ENCODE measurements at regions not wholly inside any gene's neighbourhood (a gene's known extent, or its start where the extent isn't known, plus 50 kb on each side); places are given as distances from the start of the nearest gene placed in this dataset.

DNA sequence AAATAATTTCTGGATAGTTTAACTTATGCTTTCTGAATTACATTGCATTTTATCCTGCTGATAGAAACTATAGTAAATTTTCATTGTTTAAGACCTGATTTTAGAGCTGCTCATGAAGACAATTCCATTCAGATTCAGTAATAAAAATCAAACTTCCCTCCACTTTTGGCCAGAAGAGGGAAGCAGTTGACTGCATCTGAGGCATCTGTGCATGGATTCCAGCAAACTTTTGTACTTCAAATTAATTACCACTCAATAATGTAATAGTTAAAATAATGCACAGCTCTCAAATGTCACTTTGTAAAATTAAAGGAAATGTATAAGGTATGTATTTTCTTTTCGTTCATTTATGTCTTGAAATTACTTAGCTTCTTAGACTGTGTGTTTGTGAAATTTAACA lies 64.2 kb upstream of the SLC35B3 start:
- POLR2A ChIA-PET (ENCODE audit: unreplicated experiment): no interaction called here
- no peak overlapping the region for H2AK5ac ChIP-seq (ENCODE audit: low read depth, low read length)
- no peak overlapping the region for H3K18ac ChIP-seq (ENCODE audit: low read depth, low read length)
- no peak overlapping the region for H2BK5ac ChIP-seq (ENCODE audit: low read depth, low read length, poor library complexity, severe bottlenecking)
- BruUV-seq (replicated peaks): no TSS peak
- H3K14ac ChIP-seq (replicated peaks; ENCODE audit: low read depth, low read length): no peak overlapping the region
- no peak overlapping the region for H3K56ac ChIP-seq (ENCODE audit: extremely low read depth, insufficient read depth, low read length)
- dilution Hi-C loops (cut with HindIII; ENCODE audit: low sequenced_read_pairs, unreplicated experiment): no loop called here
- no peak overlapping the region for H2AK9ac ChIP-seq (replicated peaks; ENCODE audit: low read depth, low read length, poor library complexity)
- H2AFZ ChIP-seq (replicated peaks; ENCODE audit: low read length, poor library complexity): no peak overlapping the region
- H2BK20ac ChIP-seq (ENCODE audit: low read depth, low read length): no peak overlapping the region
- H3K4me3 ChIP-seq (ENCODE audit: insufficient read depth, low read depth, low read length): no peak overlapping the region
- no peak overlapping the region for H3K9ac ChIP-seq (ENCODE audit: low read depth, low read length)
- ATAC-seq (ENCODE audit: low read depth) (no peak), DNase-seq (no peak)
- H2BK15ac ChIP-seq (ENCODE audit: low read depth, low read length): no peak overlapping the region
- in situ Hi-C loops (cut with MboI; ENCODE audit: low sequenced_read_pairs): no loop called here
- H4K91ac ChIP-seq (ENCODE audit: insufficient read depth, low read depth, low read length): no peak overlapping the region
- no peaks in the 10 kb centered on the region for H4K20me1 ChIP-seq (ENCODE audit: insufficient read depth, low read length)
- intact Hi-C loops (cut with micrococcal nuclease): no loop called here
- no peak for TF ChIP-seq RFX5 (IDR thresholded peaks at IDR 0.05; ENCODE audit: low read depth, low read length)
- TF ChIP-seq, protein P1, sequence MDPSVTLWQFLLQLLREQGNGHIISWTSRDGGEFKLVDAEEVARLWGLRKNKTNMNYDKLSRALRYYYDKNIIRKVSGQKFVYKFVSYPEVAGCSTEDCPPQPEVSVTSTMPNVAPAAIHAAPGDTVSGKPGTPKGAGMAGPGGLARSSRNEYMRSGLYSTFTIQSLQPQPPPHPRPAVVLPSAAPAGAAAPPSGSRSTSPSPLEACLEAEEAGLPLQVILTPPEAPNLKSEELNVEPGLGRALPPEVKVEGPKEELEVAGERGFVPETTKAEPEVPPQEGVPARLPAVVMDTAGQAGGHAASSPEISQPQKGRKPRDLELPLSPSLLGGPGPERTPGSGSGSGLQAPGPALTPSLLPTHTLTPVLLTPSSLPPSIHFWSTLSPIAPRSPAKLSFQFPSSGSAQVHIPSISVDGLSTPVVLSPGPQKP (IDR thresholded peaks at IDR 0.05; ENCODE audit: borderline replicate concordance, low read depth, low read length): no peak
- TF ChIP-seq, protein P2, sequence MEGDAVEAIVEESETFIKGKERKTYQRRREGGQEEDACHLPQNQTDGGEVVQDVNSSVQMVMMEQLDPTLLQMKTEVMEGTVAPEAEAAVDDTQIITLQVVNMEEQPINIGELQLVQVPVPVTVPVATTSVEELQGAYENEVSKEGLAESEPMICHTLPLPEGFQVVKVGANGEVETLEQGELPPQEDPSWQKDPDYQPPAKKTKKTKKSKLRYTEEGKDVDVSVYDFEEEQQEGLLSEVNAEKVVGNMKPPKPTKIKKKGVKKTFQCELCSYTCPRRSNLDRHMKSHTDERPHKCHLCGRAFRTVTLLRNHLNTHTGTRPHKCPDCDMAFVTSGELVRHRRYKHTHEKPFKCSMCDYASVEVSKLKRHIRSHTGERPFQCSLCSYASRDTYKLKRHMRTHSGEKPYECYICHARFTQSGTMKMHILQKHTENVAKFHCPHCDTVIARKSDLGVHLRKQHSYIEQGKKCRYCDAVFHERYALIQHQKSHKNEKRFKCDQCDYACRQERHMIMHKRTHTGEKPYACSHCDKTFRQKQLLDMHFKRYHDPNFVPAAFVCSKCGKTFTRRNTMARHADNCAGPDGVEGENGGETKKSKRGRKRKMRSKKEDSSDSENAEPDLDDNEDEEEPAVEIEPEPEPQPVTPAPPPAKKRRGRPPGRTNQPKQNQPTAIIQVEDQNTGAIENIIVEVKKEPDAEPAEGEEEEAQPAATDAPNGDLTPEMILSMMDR (conservative IDR thresholded peaks at IDR 0.05; ENCODE audit: low read depth, low read length): 0 out of 2 replicates have a peak, but pooled peaks have one; percentile 14
- H4K8ac ChIP-seq (ENCODE audit: low read depth in 2 of 2, low read length in 2 of 2): no peak overlapping the region
- H3K36me3 ChIP-seq (ENCODE audit: control insufficient read depth, insufficient read depth, low read length): no peaks in the 10 kb centered on the region
- no peaks in the 10 kb centered on the region for H3K4me1 ChIP-seq (ENCODE audit: control insufficient read depth, insufficient read depth, low read length)
- H3K4me2 ChIP-seq (ENCODE audit: low read depth, low read length): no peak overlapping the region
- no peak overlapping the region for H2BK120ac ChIP-seq (ENCODE audit: low read depth, low read length)
- no peak overlapping the region for H4K5ac ChIP-seq (ENCODE audit: low read depth, low read length)
- H3K23ac ChIP-seq (ENCODE audit: low read depth, low read length): no peak overlapping the region
- CTCF ChIA-PET: interaction anchor here (1.0 kb wide), 1 partner anchor 18 kb away, joined by 5 read pairs; no protein-coding TSS in a partner anchor
- no peaks in the 10 kb centered on the region for H3K9me1 ChIP-seq (ENCODE audit: insufficient read depth, low read length)
- H3K27me3 ChIP-seq (ENCODE audit: control insufficient read depth, insufficient read depth, low read length): no peaks in the 10 kb centered on the region
- H3K9me3 ChIP-seq (ENCODE audit: control insufficient read depth, insufficient read depth, low read length): peaks cover 2% of the 10 kb centered on the region; the same call in 1 of the 2 replicates
- no peak overlapping the region for H3K27ac ChIP-seq (ENCODE audit: insufficient read depth, low read length)
- WGBS, 2 experiments (ENCODE audit: extremely low coverage in 2 of 2, insufficient read length in 1 of 2): no CpG with 5 or more reads among the region's 1 CpG
- no peaks in the 10 kb centered on the region for H3K79me1 ChIP-seq (ENCODE audit: low read depth in 1 of 2, low read length in 2 of 2)
- no peak overlapping the region for H3K4ac ChIP-seq (ENCODE audit: low read depth, low read length)
